GM21526 (cell line): ENCODE measurements at regions not wholly inside any gene's neighbourhood (a gene's known extent, or its start where the extent isn't known, plus 50 kb on each side); places are given as distances from the start of the nearest gene placed in this dataset.

Source experiments
- ATAC-seq: cut with Tn5 transposase; IDR thresholded peaks from one replicate; pipeline ENCODE4 v1.9.1; 2021; ENCODE audit warnings: moderate library complexity; ENCODE audit not compliant: unreplicated experiment, low FRiP score

DNA sequence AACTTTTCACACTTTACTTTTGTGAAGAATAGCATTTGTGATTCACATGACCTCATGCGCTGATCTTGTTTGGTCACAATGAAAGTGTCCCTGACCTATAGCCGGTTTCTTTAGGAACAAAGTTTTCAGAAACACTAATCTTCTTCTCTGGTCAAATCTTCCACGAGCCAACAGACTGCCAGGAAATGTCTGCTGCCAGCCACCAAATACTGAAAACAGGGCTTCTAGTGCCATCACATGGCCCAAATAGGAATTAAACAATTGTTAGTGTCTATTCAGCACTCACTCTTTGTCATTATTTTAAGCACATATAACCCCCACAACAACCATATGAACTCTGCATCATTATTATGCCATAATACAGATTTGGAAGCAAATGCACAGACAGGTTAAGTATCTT lies 286.5 kb upstream of the SYT4 start:
- peak; percentile 67 for ATAC-seq

- ATAC-seq = no peak
Observed at GRCh38 chr18:43570593-43570992, 293.3 kb upstream of the SYT4 start.

DNA sequence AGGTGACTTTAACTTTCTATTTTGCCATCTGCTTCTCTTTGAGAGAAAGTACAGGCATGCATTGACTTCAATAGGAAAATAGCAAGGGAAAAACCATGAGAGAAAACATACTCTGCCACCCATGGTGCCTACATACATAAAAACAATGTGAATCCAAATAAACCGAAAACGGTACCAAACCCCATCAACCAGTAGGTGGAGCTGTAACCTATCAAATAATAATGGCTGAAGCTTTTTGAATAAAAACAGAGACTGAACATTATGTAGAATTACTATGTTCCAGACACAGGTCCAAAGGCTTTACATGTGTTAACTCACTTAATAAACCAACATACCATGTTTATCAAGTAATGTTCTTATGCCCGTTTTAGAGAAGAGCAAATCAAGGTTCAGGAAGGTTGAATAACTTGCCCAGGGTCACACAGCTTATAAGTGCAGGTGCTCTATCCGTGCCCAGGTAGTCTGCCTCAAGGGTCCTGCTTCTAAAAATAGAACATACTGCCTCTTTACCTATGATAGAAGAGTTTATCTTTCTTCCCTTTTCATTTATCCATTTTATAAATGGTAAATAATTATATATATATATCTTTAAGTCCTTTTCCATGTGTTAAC lies 293.9 kb upstream of the SYT4 start:
- ATAC-seq = peak; percentile 64

DNA sequence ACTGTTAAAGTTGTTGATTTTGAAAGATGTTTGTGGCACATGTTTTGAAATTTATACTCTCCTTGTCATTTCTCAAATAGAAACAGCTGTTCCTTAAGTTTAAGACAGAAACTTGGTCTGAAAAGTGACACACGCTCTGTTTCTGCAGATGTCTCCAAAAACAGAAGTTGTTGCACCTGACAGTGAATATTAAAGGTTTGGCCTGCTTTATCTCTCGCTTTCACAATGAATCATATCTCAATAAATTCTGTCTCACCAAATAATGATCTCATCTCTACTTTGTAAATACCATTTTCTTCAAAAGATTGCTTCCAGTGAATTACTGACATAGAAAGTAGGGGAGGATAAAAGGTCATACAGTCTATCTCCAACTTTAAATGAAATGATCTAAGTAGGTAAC lies 294.9 kb upstream of the SYT4 start:
- ATAC-seq = peak; percentile 88

- ATAC-seq = no peak
Observed at GRCh38 chr18:43574974-43575373, 297.7 kb upstream of the SYT4 start.

DNA sequence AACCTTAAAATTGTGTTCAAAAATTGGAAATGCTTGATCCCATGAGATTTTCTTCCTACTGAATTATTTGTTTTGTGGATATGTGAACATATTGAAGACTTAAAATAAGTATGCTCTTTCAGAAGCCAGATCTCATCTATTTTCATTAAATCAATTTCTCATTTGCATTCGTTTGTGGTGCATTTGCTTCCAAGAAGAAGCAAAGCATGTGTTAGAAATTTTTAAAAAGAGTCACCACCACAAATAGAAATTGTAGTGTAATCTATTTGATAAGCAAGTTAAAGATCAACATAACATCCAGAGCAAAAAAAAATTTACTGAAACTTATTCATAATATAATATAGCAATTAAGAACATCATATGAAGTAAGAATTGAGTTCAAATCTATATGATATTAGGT lies 300.9 kb upstream of the SYT4 start:
- ATAC-seq = no peak

- no peak for ATAC-seq
Observed at GRCh38 chr18:43578706-43579105, 301.4 kb upstream of the SYT4 start.

GRCh38 chr18:43581936-43582519 lies 304.7 kb upstream of the SYT4 start:
- no peak for ATAC-seq

- peak; percentile 72 for ATAC-seq
Observed at GRCh38 chr18:43587538-43588153, 310.4 kb upstream of the SYT4 start.

- ATAC-seq = no peak
Observed at GRCh38 chr18:43588838-43589237, 311.5 kb upstream of the SYT4 start.

DNA sequence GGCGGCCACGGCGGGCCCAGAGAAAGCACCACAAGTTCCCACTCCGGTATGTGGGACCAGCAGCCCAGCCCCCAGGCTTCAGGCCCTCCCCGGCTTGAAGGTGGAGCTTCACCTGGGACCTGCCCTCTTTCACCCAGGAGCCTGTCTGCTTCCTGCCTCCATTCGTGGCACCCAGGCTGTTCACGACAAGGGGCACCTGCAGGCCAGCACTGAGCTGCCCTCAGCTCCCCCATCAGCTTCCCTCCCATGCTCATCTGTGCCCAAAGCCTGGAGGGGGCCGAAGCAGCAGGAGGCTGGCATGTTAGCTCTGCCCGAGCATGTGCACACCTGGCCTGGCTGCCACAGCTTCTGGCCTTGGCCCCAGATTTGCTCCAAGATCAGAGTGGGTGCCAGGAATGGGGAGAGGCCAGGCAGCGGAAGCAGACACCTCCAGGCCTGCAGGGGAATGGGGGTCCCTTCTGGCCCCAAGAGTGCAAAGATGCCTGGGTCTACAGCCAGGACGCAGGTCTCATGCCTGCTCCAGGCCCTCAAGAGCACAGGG lies 312.4 kb upstream of the SYT4 start:
- no peak for ATAC-seq

GRCh38 chr18:43590182-43590903 lies 313.1 kb upstream of the SYT4 start:
- no peak for ATAC-seq

GRCh38 chr18:43592269-43592668 lies 315.0 kb upstream of the SYT4 start:
- no peak for ATAC-seq

GRCh38 chr18:43596105-43596712 lies 318.9 kb upstream of the SYT4 start:
- ATAC-seq = peak; percentile 94

GRCh38 chr18:43601432-43601831 lies 324.1 kb upstream of the SYT4 start:
- ATAC-seq = no peak

- no peak for ATAC-seq
Observed at GRCh38 chr18:43605224-43605623, 327.9 kb upstream of the SYT4 start.

DNA sequence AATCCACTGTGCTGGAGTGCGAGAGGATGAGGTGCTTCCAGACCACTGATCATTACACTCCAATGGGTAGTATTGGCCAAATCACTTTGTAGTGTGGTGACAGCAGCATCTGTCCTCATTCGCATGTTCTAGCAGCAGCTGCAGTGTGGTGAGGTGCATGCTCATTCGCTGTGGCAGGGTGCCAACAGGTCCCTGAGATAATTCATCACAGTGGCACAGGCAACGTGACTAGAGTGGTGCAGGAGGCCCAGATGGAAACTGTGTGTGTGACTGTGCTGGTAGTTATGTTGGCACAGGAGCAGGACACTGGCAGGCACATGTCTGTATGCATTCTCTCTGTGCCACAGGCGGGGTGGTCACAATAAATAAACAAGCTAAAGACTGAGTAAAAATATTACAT lies 329.5 kb upstream of the SYT4 start:
- ATAC-seq = no peak

DNA sequence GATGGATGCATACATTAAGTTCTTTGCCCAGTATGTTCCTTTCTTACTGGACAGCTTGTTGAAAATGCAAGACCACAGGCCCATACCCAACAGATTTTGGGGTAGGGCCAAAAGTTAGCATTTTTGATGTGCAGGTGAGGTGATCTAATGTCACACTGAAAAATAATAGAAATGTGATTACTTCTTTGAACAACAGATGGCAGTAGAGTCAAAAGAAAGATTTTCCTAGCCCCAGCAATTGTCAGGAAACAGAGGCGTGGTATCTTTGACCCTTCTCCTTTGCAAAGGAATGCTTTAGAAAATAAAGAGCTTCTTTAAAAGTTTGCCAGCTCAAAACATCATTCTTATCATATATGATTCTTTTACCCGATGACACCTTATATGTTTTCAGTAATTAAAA lies 343.6 kb upstream of the SYT4 start:
- peak; percentile 86 for ATAC-seq

DNA sequence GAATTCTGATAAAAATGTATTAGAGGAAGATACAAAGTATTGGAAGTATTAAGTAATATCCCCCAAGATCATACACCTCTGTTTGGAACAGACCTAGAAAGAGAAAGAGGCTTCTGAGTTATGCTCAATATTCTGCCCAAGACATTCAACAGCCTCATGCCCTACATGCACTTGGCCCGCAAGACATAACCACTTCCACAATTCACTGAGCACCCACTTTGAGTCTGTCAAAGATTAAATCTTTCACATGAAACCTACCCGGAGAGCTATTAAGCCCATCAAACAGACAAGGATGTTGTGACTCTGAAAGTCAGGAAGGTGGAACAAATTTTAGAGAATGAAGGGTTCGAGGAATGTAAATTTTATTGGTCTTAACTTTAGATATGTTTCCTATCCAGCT lies 344.7 kb upstream of the SYT4 start:
- ATAC-seq = no peak

DNA sequence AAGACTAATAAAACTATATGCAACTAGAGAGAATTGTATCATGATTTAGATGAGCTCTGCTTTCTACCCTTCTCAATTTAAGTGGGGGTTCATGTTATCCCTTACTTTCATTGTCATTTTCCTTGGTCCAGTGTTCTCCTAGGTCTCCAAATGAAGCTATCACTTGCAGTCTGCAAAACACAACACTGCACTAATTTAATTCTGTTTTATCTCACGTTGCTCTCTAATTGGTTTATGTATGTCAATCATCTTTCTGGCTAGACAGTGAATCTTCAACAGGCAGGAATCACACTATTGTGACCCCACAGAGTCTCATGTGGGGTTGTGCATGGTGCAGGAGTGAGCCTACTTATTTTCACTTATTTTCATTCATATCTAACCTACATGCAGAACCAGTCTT lies 348.3 kb upstream of the SYT4 start:
- no peak for ATAC-seq
